MCF 10A (cell line): ENCODE measurements at regions not wholly inside any gene's neighbourhood (a gene's known extent, or its start where the extent isn't known, plus 50 kb on each side); places are given as distances from the start of the nearest gene placed in this dataset.

Experiments
- BruUV-seq: library from RNA; stranded (reverse); fragments of 400-500 nt; replicated peaks from 2 replicates; lab custom pipeline; 2021; lab: Mats Ljungman, UMichigan
- CTCF ChIA-PET: fragments of 300-600 bp; sonication (Branson Sonifier 250); formaldehyde crosslinking; extraction: SDS; loops from one replicate; lab custom pipeline; 2021; ENCODE audit warnings: antibody characterized with exemption, inconsistent platforms; lab: Yijun Ruan, JAX
- POLR2A ChIA-PET: fragments of 300-600, 350-650 bp; sonication (Branson Sonifier 250); formaldehyde crosslinking; extraction: SDS; loops from one replicate; lab custom pipeline; 2020; ENCODE audit warnings: antibody characterized with exemption, inconsistent platforms; lab: Yijun Ruan, JAX
- DNase-seq: peaks from one replicate; pipeline ENCODE4 v3.0.0-alpha.2; 2018; ENCODE audit not compliant: unreplicated experiment
- H3K27ac Mint-ChIP-seq: one replicate; pipeline ENCODE4 v1.8.0; 2022; ENCODE audit warnings: mild to moderate bottlenecking, low read depth, mixed read lengths; ENCODE audit not compliant: unreplicated experiment
- H3K27me3 Mint-ChIP-seq: one replicate; pipeline ENCODE4 v1.8.0; 2022; ENCODE audit warnings: mixed read lengths; ENCODE audit not compliant: insufficient read depth, unreplicated experiment
- H3K36me3 Mint-ChIP-seq: one replicate; pipeline ENCODE4 v1.8.0; 2022; ENCODE audit warnings: mild to moderate bottlenecking, moderate library complexity, mixed read lengths; ENCODE audit not compliant: insufficient read depth, unreplicated experiment
- H3K4me1 Mint-ChIP-seq: one replicate; pipeline ENCODE4 v1.8.0; 2022; ENCODE audit warnings: mixed read lengths; ENCODE audit not compliant: insufficient read depth, unreplicated experiment
- H3K4me3 Mint-ChIP-seq: one replicate; pipeline ENCODE4 v1.8.0; 2022; ENCODE audit warnings: mild to moderate bottlenecking, moderate library complexity, mixed read lengths; ENCODE audit not compliant: unreplicated experiment
- H3K9me3 Mint-ChIP-seq: one replicate; pipeline ENCODE4 v1.8.0; 2022; ENCODE audit warnings: mixed read lengths; ENCODE audit not compliant: unreplicated experiment
- CTCF ChIP-seq: fragments of 200-600 bp; IDR thresholded peaks from one replicate; pipeline ENCODE4 v1.8.0; 2022; ENCODE audit warnings: antibody characterized with exemption, mild to moderate bottlenecking; ENCODE audit not compliant: unreplicated experiment
- intact Hi-C: fragments of 100-400 bp; cut with micrococcal nuclease; formaldehyde crosslinking; loops from 2 replicates; pipeline ENCODE4 v1.14.1; 2022

GRCh38 chr11:57094181-57094935 is 87.4 kb upstream of the LRRC55 start:
- POLR2A ChIA-PET = interaction anchor here (0.8 to 1.6 kb wide), 2 partner anchors 10 to 253 kb away, joined by 3 to 6 read pairs; no protein-coding TSS in a partner anchor
- CTCF ChIA-PET = interaction anchor here (0.6 to 1.3 kb wide), 4 partner anchors 154 to 254 kb away, joined by 3 to 4 read pairs (median 3); no protein-coding TSS in a partner anchor
- H3K9me3 Mint-ChIP-seq = no peaks in the 10 kb centered on the region

GRCh38 chr11:57095417-57095816 is 86.3 kb upstream of the LRRC55 start:
- Mint-ChIP-seq H3K27ac (no peak overlapping the region), H3K36me3 (no peaks in the 10 kb centered on the region), H3K9me3 (no peaks in the 10 kb centered on the region), H3K4me3 (no peak overlapping the region), H3K27me3 (no peaks in the 10 kb centered on the region), H3K4me1 (no peaks in the 10 kb centered on the region)
- BruUV-seq = no TSS peak
- ChIA-PET POLR2A (interaction anchor here (0.5 to 1.6 kb wide), 2 partner anchors 11 to 138 kb away, joined by 3 to 6 read pairs; no protein-coding TSS in a partner anchor), CTCF (interaction anchor here (0.8 to 1.1 kb wide), 2 partner anchors 154 to 254 kb away, joined by 3 to 4 read pairs; no protein-coding TSS in a partner anchor)
- intact Hi-C loops = no loop called here
- no peak for DNase-seq
- no peak for TF ChIP-seq CTCF

More at GRCh38 chr11:57094181-57094935, 87.4 kb upstream of the LRRC55 start:
- Mint-ChIP-seq H3K27ac (no peak overlapping the region), H3K27me3 (no peaks in the 10 kb centered on the region), H3K36me3 (no peaks in the 10 kb centered on the region), H3K4me1 (no peaks in the 10 kb centered on the region), H3K4me3 (no peak overlapping the region)
- DNase-seq = no peak
- no peak for TF ChIP-seq CTCF
- no TSS peak for BruUV-seq
- intact Hi-C loops = no loop called here

- no peak overlapping the region for H3K4me3 Mint-ChIP-seq
- no peak for DNase-seq
- no TSS peak for BruUV-seq
- no peaks in the 10 kb centered on the region for H3K36me3 Mint-ChIP-seq
- H3K9me3 Mint-ChIP-seq = no peaks in the 10 kb centered on the region
- intact Hi-C loops = no loop called here
- no peaks in the 10 kb centered on the region for H3K27me3 Mint-ChIP-seq
- POLR2A ChIA-PET = interaction anchor here (1.0 to 1.6 kb wide), 2 partner anchors 12 to 247 kb away, joined by 3 to 6 read pairs; no protein-coding TSS in a partner anchor
- H3K27ac Mint-ChIP-seq = no peak overlapping the region
- H3K4me1 Mint-ChIP-seq = no peaks in the 10 kb centered on the region
- TF ChIP-seq CTCF = no peak
- CTCF ChIA-PET = interaction anchor here (0.9 to 1.1 kb wide), 2 partner anchors 23 to 153 kb away, joined by 3 to 4 read pairs; no protein-coding TSS in a partner anchor
These were observed 85.9 kb upstream of the LRRC55 start for GRCh38 chr11:57095896-57096295.

- intact Hi-C loops = no loop called here
- no peak for TF ChIP-seq CTCF
- Mint-ChIP-seq H3K27me3 (no peaks in the 10 kb centered on the region), H3K27ac (no peak overlapping the region), H3K4me1 (no peaks in the 10 kb centered on the region), H3K36me3 (no peaks in the 10 kb centered on the region), H3K4me3 (no peak overlapping the region), H3K9me3 (no peaks in the 10 kb centered on the region)
- BruUV-seq = no TSS peak
- ChIA-PET CTCF (interaction anchor here (0.6 kb wide), 1 partner anchor 78 kb away, joined by 3 read pairs; no protein-coding TSS in a partner anchor), POLR2A (interaction anchor here (0.7 to 1.0 kb wide), 2 partner anchors 8 to 248 kb away, joined by 3 read pairs; no protein-coding TSS in a partner anchor)
- DNase-seq = no peak
These were observed 84.6 kb upstream of the LRRC55 start for GRCh38 chr11:57097149-57097548.
